IPS DF 4.7 (cell line): ENCODE measurements at regions not wholly inside any gene's neighbourhood (a gene's known extent, or its start where the extent isn't known, plus 50 kb on each side); places are given as distances from the start of the nearest gene placed in this dataset.
"Not testable (repeated sequence)": the region's sequence is repeated elsewhere in the genome, so short reads cannot be mapped to it uniquely, and the experiment has no call there.

Experiments used
- DNase-seq: peaks from one replicate; pipeline ENCODE4 v3.0.0-alpha.2; 2013; ENCODE audit warnings: low spot score; ENCODE audit errors: extremely low read depth

- DNase-seq = not testable (repeated sequence)
Observed at GRCh38 chr7:150046290-150047194, 172.8 kb downstream of the ATP6V0E2 start.

GRCh38 chr7:150047329-150047728 lies 173.6 kb downstream of the ATP6V0E2 start:
- not testable (repeated sequence) for DNase-seq

DNA sequence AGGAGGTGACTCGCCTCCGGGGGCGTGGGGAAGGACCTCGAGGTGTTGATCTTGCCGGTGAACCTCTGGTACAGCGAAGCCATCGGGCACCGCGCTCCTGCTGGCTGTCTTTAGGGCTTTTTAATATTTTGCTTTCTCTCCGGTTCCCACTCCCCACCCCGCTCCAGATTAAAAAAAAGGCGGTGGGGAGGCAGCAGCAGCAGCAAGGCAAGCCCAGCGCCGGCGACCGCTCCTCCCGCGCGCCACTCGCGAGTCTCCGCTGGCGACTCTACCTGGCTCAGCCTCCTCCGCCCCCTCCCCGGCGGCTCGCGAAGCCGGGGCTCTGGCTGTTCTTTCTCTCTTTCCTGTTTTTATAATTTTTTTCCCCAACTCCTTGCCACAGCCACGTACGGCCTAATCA lies 174.0 kb downstream of the ATP6V0E2 start:
- not testable (repeated sequence) for DNase-seq

DNA sequence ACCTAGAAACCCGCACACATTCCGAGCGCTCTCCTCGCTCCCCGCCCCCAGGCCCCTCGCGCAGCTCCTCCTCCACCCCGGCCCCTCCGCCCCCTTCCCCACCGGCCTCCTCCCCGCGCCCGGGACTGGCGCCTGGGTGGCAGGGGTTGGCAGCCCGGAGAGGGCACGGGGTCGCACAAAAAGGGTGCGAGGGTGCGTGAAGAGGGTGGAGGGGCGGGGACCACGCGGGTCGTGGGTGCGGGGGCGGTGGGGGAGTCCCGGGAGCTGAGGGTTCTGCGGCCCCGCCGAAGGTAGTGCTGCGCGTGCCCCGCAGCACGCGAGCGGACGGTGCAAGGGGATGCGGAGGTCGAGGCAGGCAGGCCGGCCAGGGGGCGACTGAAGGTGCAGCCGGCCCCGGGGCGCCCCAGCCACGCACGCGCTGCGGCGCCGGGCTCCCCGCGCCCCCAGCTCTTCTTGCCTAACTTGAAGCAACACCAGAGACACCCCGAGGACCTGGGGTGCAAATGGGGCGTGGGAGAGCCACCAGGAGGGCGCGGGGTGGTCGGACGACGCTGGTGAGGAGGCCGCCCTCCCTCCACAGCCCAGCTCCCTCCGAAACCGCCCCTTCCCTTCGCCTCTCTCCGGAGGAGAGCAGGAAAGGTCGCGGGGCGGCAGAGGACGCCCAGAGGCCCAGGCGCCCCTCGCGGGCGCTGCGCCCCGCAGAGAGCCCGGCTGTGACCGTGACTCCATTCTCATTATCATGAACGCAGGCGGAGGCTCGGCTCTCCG lies 174.7 kb downstream of the ATP6V0E2 start:
- DNase-seq = not testable (repeated sequence)

GRCh38 chr7:150049012-150049655 lies 175.4 kb downstream of the ATP6V0E2 start:
- peak; percentile 7 for DNase-seq

DNA sequence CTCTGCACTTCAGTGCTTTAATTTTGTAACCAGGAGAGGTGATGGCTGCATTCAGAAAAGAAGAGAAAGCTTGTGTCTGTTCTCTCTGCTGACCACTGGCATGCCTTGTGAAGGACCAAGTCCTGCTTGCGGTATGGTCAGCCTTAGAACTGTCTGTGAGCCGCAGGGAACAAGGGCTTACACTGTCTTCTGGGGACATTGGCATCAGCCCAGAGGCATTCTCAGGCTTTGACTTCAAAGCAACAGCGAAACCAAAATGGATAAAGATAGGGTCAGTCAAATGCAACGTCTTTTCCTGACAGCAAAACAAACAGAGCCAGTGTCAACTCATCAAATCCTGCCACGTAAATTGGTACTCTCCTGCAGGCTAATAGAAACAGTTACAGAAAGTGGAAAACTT lies 179.6 kb downstream of the ATP6V0E2 start:
- DNase-seq = not testable (repeated sequence)

- DNase-seq = not testable (repeated sequence)
Observed at GRCh38 chr7:150054242-150054641, 180.5 kb downstream of the ATP6V0E2 start.

GRCh38 chr7:150060259-150061221 lies 186.8 kb downstream of the ATP6V0E2 start:
- not testable (repeated sequence) for DNase-seq

- DNase-seq = not testable (repeated sequence)
Observed at GRCh38 chr7:150063195-150063594, 189.4 kb downstream of the ATP6V0E2 start.

DNA sequence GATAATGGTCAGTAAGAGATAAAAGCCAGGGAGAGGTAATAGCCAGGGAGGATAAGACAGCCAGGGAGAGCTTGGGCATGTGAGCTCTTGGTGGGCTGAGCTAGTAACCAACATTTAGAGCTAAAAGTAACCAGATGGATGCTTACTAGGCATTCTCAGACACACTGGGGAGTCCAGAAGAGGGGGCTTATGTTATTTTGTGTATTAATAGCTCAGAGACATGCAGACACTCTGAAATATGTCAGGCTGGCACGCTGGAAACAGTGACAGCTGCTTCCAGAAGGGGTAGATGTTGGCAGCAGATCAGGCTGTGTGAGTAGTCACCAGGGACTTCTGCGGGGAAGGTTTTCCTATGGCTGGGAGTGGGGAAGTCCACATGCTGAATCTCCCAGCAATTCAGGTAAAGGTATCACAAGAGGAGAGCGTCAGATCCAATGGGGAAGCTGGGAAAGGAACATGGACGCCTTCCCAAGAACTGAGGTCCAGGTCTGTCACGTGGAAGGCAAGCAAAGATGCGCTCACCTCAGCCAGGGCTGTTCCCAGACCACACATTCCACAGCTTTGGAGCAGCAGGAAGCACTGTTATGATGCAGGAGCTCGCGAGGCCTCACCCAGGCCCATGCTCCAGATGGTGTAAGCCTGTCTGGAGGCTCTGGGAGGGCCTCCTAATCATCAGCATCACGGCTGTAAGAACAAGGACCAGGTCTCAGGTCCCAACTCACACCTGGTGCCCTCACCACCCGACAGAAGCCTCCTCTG lies 196.0 kb downstream of the ATP6V0E2 start:
- not testable (repeated sequence) for DNase-seq

DNA sequence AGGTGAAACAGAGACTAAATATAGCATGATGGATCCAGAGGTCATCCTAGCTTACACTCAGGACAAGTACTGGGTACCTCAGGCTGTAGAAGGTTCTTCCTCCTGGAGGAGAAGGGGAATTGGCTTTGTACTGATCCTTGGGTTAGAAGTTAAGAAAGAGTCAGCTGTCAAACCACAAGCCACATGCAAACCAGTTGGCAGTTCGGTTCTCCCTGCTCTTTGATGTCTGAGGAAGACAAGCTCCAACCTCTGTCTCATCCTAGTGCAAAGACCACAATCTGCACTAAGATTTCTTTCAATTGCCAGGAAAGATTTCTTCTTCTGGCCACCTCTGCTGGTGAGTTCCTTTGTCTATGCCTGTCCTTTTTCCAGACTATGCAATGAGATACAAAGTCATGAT lies 203.8 kb downstream of the ATP6V0E2 start:
- not testable (repeated sequence) for DNase-seq

- not testable (repeated sequence) for DNase-seq
Observed at GRCh38 chr7:150081865-150082264, 208.1 kb downstream of the ATP6V0E2 start.

GRCh38 chr7:150084724-150085123 lies 211.0 kb downstream of the ATP6V0E2 start:
- not testable (repeated sequence) for DNase-seq

- DNase-seq = not testable (repeated sequence)
Observed at GRCh38 chr7:150087478-150087877, 213.7 kb downstream of the ATP6V0E2 start.

GRCh38 chr7:150089139-150089538 lies 215.4 kb downstream of the ATP6V0E2 start:
- not testable (repeated sequence) for DNase-seq

DNA sequence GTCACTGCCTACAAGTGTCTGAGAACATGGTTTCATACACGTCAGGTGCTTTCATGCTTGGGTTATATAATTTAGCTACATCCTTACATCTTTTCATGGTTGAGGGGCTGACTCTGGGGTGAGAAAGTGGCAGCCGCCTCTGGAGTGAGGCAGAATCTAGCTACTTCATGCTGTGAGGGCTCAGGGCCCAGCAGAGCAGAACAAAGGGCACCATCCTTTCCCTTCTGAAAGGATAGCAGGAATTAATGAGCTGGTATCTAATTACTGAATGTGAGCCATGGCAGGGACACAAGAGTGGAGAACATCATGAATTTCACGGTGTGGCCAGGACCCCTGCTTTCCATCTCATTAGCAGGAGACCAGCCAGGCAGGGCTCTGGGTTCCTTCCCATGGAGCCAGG lies 217.0 kb downstream of the ATP6V0E2 start:
- not testable (repeated sequence) for DNase-seq

GRCh38 chr7:150093897-150094296 lies 220.1 kb downstream of the ATP6V0E2 start:
- not testable (repeated sequence) for DNase-seq

GRCh38 chr7:150096213-150096994 lies 222.6 kb downstream of the ATP6V0E2 start:
- not testable (repeated sequence) for DNase-seq

DNA sequence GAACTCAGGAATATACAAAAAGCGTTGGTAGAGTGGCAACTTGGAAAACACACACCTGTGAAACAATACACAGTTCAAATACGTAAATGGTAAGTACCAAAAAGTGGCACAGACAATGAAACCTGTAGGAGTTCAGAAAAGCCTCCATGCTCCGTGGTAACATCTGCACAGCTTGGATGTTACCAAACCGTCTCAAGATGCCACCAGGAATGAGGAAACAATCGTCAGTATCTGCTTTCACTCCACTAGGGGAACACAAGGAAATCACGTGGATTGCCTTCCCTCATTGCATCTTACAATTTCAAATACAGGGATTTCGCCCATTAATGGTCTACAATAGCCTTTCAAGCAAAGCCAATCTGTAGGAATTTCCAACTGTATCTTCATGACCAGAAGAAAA lies 224.6 kb upstream of the LRRC61 start:
- DNase-seq = not testable (repeated sequence)
